ENCODE measurements at regions not wholly inside any gene's neighbourhood (a gene's known extent, or its start where the extent isn't known, plus 50 kb on each side); places are given as distances from the start of the nearest gene placed in this dataset.

- no peak for TF ChIP-seq CTCF (IDR thresholded peaks at IDR 0.05)
- TF ChIP-seq POLR2AphosphoS5 (IDR thresholded peaks at IDR 0.05): no peak
- no peak for TF ChIP-seq POLR2A (IDR thresholded peaks at IDR 0.05; ENCODE audit: low read depth)
- TF ChIP-seq EP300 (IDR thresholded peaks at IDR 0.05): no peak
Observed at GRCh38 chr5:87183896-87184295, 83.8 kb upstream of the RASA1 start.

All from esophagus muscularis mucosa (tissue), 4 donors.